Stimulated activated CD8-positive, alpha-beta memory T cell treated with anti-CD3 and anti-CD28 coated beads, Interleukin-15, amount 100 ng/mL, for 48 hours (primary cell): ENCODE measurements at regions not wholly inside any gene's neighbourhood (a gene's known extent, or its start where the extent isn't known, plus 50 kb on each side); places are given as distances from the start of the nearest gene placed in this dataset.

Experiments used
- DNase-seq, 2 donors: peaks; one replicate each; pipeline ENCODE4 v3.0.0-alpha.2; 2020; ENCODE audit warnings: low read depth in 2 of 2

- no peak for DNase-seq
These were observed 402.4 kb downstream of the OMA1 start for GRCh38 chr1:58143972-58144697.

- no peak for DNase-seq
These were observed 410.1 kb downstream of the OMA1 start for GRCh38 chr1:58136387-58136786.

- DNase-seq = no peak
These were observed 410.7 kb downstream of the OMA1 start for GRCh38 chr1:58135821-58136321.

GRCh38 chr1:58133562-58133961 is 413.0 kb downstream of the OMA1 start:
- no peak for DNase-seq

GRCh38 chr1:58123051-58123450 is 423.5 kb downstream of the OMA1 start:
- DNase-seq = no peak

GRCh38 chr1:58119971-58120370 is 426.6 kb downstream of the OMA1 start:
- no peak for DNase-seq

GRCh38 chr1:58116284-58116683 is 430.2 kb downstream of the OMA1 start:
- no peak for DNase-seq

- DNase-seq = no peak
These were observed 436.8 kb downstream of the OMA1 start for GRCh38 chr1:58109646-58110200.

- no peak for DNase-seq
These were observed 437.7 kb downstream of the OMA1 start for GRCh38 chr1:58108783-58109182.

- no peak for DNase-seq
These were observed 438.6 kb downstream of the OMA1 start for GRCh38 chr1:58107943-58108342.

- DNase-seq = no peak
These were observed 441.6 kb downstream of the OMA1 start for GRCh38 chr1:58104960-58105359.

- DNase-seq = no peak
These were observed 449.8 kb downstream of the OMA1 start for GRCh38 chr1:58096714-58097113.

- no peak for DNase-seq
These were observed 451.3 kb downstream of the OMA1 start for GRCh38 chr1:58095183-58095582.

- no peak for DNase-seq
These were observed 452.3 kb downstream of the OMA1 start for GRCh38 chr1:58094221-58094620.

- no peak for DNase-seq
These were observed 455.9 kb downstream of the OMA1 start for GRCh38 chr1:58090640-58091039.

GRCh38 chr1:58089898-58090534 is 456.5 kb downstream of the OMA1 start:
- DNase-seq = no peak

GRCh38 chr1:58084266-58084665 is 462.3 kb downstream of the OMA1 start:
- no peak for DNase-seq

- DNase-seq = no peak
These were observed 463.9 kb downstream of the OMA1 start for GRCh38 chr1:58082596-58082995.

GRCh38 chr1:58076258-58076657 is 470.3 kb downstream of the OMA1 start:
- DNase-seq = no peak

- DNase-seq = no peak
These were observed 471.3 kb downstream of the OMA1 start for GRCh38 chr1:58075188-58075578.

GRCh38 chr1:58072450-58072849 is 474.1 kb downstream of the OMA1 start:
- no peak for DNase-seq

- no peak for DNase-seq
These were observed 479.4 kb downstream of the OMA1 start for GRCh38 chr1:58067082-58067481.

GRCh38 chr1:58065520-58065919 is 481.0 kb downstream of the OMA1 start:
- DNase-seq = no peak
